HG02798 (cell line): ENCODE measurements at regions not wholly inside any gene's neighbourhood (a gene's known extent, or its start where the extent isn't known, plus 50 kb on each side); places are given as distances from the start of the nearest gene placed in this dataset.

Experiments
- ATAC-seq: cut with Tn5 transposase; IDR thresholded peaks from one replicate; pipeline ENCODE4 v1.9.1; 2021; ENCODE audit warnings: mild to moderate bottlenecking; ENCODE audit not compliant: unreplicated experiment, poor library complexity

GRCh38 chr3:40845916-40846315 lies 321.2 kb downstream of the ZNF621 start:
- ATAC-seq = no peak

GRCh38 chr3:40846451-40846850 lies 321.7 kb downstream of the ZNF621 start:
- no peak for ATAC-seq

DNA sequence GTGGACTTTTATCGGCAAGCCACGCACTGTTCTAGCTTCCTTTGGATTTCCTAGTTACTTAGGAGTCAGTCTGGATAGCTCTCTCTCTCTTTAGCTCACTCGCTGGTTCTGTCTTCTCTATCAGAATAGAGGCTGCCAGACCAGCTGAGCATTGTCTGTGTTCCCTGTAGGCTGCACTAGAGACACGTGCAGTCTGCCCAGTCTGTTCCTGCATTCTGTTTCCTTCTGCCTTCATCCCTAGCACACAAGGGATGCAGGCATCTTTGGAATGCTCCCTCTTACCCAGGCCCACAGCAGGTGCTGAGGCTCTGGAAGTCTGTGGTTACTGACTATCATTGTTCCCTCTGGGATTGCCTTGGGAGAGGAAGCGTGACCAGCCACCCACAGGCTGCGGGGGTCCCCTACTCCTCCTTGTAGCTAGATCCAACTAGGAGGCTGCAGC lies 322.8 kb downstream of the ZNF621 start:
- no peak for ATAC-seq

DNA sequence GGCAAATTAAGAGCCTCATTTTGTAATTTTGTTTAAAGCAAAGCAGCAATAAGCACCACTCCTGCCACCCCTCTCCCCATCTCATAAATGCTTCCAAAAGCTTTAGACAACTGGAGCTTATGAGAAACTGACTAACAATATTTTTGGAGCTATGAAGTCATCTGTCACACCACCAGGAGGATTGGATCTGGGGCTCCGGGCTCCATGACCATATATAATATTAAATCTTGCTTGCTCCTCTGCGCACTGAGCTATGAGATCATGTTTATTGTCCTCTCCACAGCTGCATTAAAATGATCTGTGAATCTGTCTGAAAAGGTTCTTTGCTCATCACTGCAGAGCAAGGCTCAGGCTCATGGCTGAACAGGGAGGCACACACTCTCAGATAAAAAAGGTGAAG lies 323.7 kb downstream of the ZNF621 start:
- no peak for ATAC-seq

- ATAC-seq = no peak
These were observed 326.1 kb downstream of the ZNF621 start for GRCh38 chr3:40850861-40851260.

GRCh38 chr3:40851836-40852235 lies 327.1 kb downstream of the ZNF621 start:
- ATAC-seq = no peak

DNA sequence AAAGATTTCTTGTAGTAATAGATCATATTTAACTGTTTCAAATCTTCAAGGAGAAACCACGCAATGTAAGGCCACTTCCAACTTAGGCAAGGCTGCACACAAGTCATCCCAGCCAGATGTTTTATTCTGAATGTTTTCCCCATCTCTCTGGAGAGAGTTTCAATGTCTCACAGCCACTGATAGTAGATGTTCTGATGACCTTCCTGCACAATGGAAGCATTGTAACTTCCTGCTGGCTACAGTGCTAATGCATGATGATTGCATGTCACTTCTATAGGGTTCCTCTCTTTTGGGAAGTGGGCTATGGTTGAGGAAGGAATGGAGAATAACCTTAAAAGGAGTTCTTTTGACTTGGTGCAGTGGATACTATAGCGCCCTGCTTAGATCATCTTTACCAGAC lies 328.0 kb downstream of the ZNF621 start:
- no peak for ATAC-seq

- no peak for ATAC-seq
These were observed 328.7 kb downstream of the ZNF621 start for GRCh38 chr3:40853474-40853873.

GRCh38 chr3:40855871-40856270 lies 331.1 kb downstream of the ZNF621 start:
- ATAC-seq = no peak

- no peak for ATAC-seq
These were observed 333.8 kb downstream of the ZNF621 start for GRCh38 chr3:40858364-40859115.

DNA sequence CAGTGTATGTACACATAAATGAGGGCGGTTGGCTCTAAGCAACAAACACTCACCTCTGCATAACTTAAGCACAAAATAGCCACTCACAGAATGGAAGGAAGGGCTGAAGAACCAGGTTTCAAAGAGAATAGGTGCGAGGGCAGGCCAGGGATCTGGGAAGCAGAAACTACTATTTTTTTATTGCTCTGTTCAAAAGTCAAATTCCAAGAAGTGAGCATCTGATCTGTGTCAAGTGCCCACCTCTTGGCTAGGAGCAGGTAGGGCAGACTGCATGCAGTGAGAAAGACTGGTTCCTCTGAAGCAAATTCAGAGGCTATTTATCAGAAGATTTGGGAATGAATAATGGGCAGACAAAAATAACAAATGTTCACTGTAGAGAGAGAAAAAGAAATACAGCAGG lies 336.4 kb upstream of the CTNNB1 start:
- no peak for ATAC-seq

DNA sequence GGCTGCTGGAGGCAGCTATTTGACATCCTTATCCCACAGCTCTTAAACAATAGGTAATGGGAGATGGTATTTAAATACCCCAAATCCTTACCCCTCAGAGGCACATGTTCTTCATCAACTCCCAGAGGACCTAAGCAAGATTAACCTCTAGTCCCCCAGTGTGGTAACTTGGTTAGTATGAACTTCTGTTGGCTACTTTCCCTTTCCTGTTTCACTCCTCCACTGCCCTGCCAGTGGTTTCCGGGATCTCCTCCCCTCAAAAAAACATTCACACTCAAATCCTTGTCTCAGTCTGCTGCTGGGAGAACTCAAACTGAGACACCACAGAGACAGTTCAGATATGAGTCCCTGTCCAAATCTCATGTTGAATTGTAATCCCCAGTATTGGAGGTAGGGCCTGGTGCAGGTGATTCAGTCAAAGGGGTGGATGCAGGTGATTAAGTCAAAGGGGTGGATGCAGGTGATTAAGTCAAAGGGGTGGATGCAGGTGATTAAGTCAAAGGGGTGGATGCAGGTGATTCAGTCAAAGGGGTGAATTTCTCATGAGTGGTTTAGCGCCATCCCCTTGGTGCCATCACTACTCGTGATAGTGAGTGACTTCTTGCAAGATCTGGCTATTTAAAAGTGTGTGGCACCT lies 335.0 kb upstream of the CTNNB1 start:
- ATAC-seq = no peak

DNA sequence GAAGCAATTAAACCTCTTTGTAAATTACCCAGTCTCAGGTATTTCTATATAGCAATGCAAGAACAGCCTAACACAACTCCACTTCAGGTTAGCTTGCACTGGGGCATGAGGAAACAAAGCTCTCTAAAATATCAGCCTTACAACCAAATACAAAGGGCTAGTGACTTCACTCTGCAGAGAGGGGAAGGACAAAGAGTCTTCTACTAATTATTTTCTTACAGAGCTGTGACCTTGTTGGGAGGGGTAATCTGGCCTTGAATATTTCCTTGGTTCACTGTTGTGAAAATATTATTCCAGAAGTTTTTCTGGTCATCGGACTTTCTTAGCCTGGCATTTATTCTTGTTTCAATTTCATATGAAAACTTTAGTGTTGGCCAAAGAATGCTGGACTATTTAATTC lies 334.4 kb upstream of the CTNNB1 start:
- no peak for ATAC-seq

DNA sequence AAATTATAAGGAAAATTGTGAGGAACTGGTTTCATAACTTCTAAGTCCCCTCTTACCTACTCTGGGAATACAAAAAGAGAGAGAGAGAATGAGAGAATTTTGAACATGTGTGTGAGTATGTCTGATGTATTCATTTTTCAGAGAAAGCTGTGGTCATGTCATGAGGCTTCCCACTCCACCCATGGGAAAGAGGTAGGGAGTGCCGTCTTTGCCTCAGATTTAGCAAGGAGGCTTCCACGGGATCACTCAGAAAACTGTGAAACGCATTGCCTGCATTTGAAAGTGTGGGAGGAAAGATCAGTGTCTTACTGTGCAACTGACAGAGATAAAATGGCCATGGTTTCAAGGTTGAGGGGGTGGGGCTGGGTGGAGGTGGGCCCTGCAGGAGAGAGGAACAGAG lies 331.5 kb upstream of the CTNNB1 start:
- no peak for ATAC-seq

DNA sequence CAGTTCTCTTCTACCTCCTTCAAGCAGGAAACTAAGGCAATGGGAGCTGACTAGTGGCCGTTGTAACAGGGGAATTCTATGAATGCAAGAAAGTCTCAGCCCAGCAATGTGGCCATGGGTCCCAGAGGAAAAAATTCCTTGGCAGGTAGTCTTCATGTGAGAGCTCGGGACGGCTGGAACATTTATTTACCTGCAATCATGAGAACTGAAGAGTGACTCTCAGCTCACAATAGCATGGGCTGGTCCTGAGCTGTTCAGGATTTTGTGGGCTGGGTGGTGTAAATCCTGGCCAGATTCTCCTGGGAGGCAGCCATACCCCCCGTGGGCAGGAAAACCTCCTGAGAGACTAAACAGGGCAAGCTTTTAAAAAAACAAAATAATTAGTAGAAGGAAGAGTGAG lies 330.3 kb upstream of the CTNNB1 start:
- no peak for ATAC-seq

- no peak for ATAC-seq
These were observed 329.4 kb upstream of the CTNNB1 start for GRCh38 chr3:40869939-40870338.

- ATAC-seq = no peak
These were observed 327.9 kb upstream of the CTNNB1 start for GRCh38 chr3:40871394-40871793.

DNA sequence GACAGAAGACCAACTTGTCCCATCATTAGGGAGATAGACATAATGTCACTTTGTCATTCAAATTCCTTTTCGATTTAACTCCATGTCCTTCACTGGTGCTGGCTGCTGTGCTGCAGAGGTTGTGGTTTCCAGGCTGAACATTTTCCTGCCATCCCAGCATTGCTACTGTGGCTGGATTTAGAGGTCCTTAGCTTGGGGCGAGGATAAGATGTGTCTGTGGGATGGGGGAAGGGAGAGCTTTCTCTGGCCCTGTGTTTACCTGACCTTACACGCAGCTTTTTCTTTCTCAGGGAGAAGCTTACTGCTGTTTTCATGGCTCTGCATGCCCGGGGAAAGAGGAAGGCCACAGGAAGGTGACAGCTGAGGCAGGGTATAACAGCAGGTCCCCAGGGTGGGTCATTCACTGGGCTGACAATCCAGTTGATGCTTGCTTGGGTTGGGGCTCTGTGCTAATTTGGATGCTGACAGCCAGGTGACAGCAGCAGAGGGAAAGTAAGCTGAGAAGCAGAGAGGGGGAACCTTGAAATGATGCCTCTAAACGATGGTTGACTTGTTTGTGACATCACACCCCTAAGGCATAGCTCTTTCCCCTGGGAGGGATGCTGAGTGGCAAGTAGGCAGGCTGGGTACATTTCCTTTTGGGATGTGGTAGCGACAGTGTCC lies 326.9 kb upstream of the CTNNB1 start:
- no peak for ATAC-seq

DNA sequence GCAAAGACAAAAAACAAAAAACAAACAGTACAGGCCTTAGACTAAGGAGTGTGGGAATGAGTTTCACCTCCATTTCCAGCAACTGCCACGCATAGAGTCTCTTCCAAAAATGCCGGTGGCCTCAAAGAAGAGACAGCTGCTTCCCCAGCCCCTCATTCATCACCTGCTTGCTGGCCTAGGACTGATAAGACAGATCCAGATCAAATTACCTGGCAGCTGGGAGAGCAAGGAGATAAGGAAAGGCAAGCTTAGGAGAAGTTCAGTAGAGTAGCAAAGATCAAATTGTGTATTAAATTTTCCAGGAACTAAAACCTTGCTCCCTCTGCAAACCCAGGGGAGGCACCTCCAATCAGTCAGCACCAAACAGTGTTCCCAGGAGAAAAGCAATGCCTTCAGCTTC lies 325.8 kb upstream of the CTNNB1 start:
- ATAC-seq = no peak

GRCh38 chr3:40873934-40874699 lies 325.2 kb upstream of the CTNNB1 start:
- no peak for ATAC-seq

GRCh38 chr3:40875581-40875980 lies 323.7 kb upstream of the CTNNB1 start:
- no peak for ATAC-seq
